Lung (tissue), 11 donors: ENCODE measurements at regions not wholly inside any gene's neighbourhood (a gene's known extent, or its start where the extent isn't known, plus 50 kb on each side); places are given as distances from the start of the nearest gene placed in this dataset.

ENCODE experiments used
- ATAC-seq: fragments of 200-7000 bp; cut with Tn5 transposase; one replicate; pipeline ENCODE4 v1.9.1; 2020; ENCODE audit warnings: moderate number of reproducible peaks; ENCODE audit not compliant: insufficient read depth, low FRiP score
- DNase-seq, 3 donors: peaks; one replicate each; pipeline ENCODE4 v3.0.0-alpha.2; 2013 to 2017
- H3K27ac ChIP-seq, 2 donors: one replicate each; pipeline ENCODE4 v1.5.1; 2013; ENCODE audit warnings: mild to moderate bottlenecking in 2 of 2, moderate library complexity in 2 of 2, control low read depth in 1 of 2, inconsistent platforms in 1 of 2, low read depth in 1 of 2, low read length in 1 of 2
- H3K27me3 ChIP-seq, 3 donors: one replicate each; pipeline ENCODE4 v1.5.1; 2013; ENCODE audit warnings: low read length in 2 of 3; ENCODE audit not compliant: control insufficient read depth in 3 of 3, insufficient read depth in 3 of 3
- H3K36me3 ChIP-seq, 4 donors: one replicate each; pipeline ENCODE4 v1.5.1; 2013; ENCODE audit warnings: low read length in 4 of 4, mild to moderate bottlenecking in 1 of 4, moderate library complexity in 1 of 4; ENCODE audit not compliant: control insufficient read depth in 4 of 4, insufficient read depth in 4 of 4
- H3K4me1 ChIP-seq, 5 donors: one replicate each; pipeline ENCODE4 v1.5.1; 2013; ENCODE audit warnings: low read length in 5 of 5, mild to moderate bottlenecking in 2 of 5, moderate library complexity in 1 of 5; ENCODE audit not compliant: control insufficient read depth in 5 of 5, insufficient read depth in 5 of 5
- H3K4me3 ChIP-seq: one replicate; pipeline ENCODE4 v1.5.1; 2013; ENCODE audit warnings: mild to moderate bottlenecking, control low read depth, moderate library complexity
- H3K9ac ChIP-seq, 2 donors: one replicate each; pipeline ENCODE4 v1.5.1; 2013; ENCODE audit warnings: low read length in 2 of 2, control low read depth in 1 of 2; ENCODE audit not compliant: insufficient read depth in 1 of 2
- H3K9me3 ChIP-seq, 4 donors: one replicate each; pipeline ENCODE4 v1.5.1; 2013; ENCODE audit warnings: low read length in 3 of 4, mild to moderate bottlenecking in 1 of 4, moderate library complexity in 1 of 4; ENCODE audit not compliant: control insufficient read depth in 4 of 4, insufficient read depth in 3 of 4
- CTCF ChIP-seq: IDR thresholded peaks from 2 replicates; pipeline ENCODE4 v1.5.1; 2012; ENCODE audit warnings: mild to moderate bottlenecking; ENCODE audit errors: control extremely low read depth, extremely low read depth
- WGBS, 2 donors: extraction: QIAGEN DNeasy Blood & Tissue Kit; methylation state at CpG; one replicate each; pipeline ENCODE4 v1.1.7; 2013; 5-methylcytosine and 5-hydroxymethylcytosine counted together
- donor health status: control.
- donor health status: control.
- donor health status: Bipolar disorder and iron deficiency.
- donor health status: healthy.
- donor health status: DM: yes; HTN: yes; CAD: no.

- ATAC-seq (no peak), DNase-seq (peak in 2 of 3 donors; percentile 19)
- no peak overlapping the region for H3K4me3 ChIP-seq
- no peaks in the 10 kb centered on the region for H3K36me3 ChIP-seq
- peaks cover 0 to 5% (median 0%) of the 10 kb centered on the region in 5 donors for H3K4me1 ChIP-seq
- TF ChIP-seq CTCF: no peak
- no peak overlapping the region for H3K9ac ChIP-seq
- no peaks in the 10 kb centered on the region for H3K9me3 ChIP-seq
- H3K27me3 ChIP-seq: peaks cover 0 to 4% (median 0%) of the 10 kb centered on the region in 3 donors
- H3K27ac ChIP-seq: no peak overlapping the region
- WGBS, 2 donors: 44 to 51% methylated on average over 3 to 4 of the region's 4 CpGs
These were observed 123.2 kb downstream of the GXYLT1 start for GRCh38 chr12:42021469-42021868.

- Histone ChIP-seq H3K27me3 (peaks cover 0 to 2% (median 0%) of the 10 kb centered on the region in 3 donors), H3K4me1 (peaks cover 0 to 5% (median 0%) of the 10 kb centered on the region in 5 donors), H3K4me3 (no peak overlapping the region), H3K9ac (no peak overlapping the region), H3K9me3 (no peaks in the 10 kb centered on the region), H3K36me3 (no peaks in the 10 kb centered on the region), H3K27ac (no peak overlapping the region)
- ATAC-seq: no peak
- WGBS, 2 donors: 97 to 99% methylated on average over 4 of the region's 4 CpGs
- DNase-seq: no peak
- no peak for TF ChIP-seq CTCF
These were observed 124.4 kb downstream of the GXYLT1 start for GRCh38 chr12:42020226-42020625.

- no peak for TF ChIP-seq CTCF
- WGBS, 2 donors: 83 to 89% methylated on average over 3 of the region's 3 CpGs
- DNase-seq: no peak
These were observed 124.9 kb downstream of the GXYLT1 start for GRCh38 chr12:42019746-42020145.

GRCh38 chr12:42017051-42017450 lies 127.6 kb downstream of the GXYLT1 start:
- no peaks in the 10 kb centered on the region for H3K9me3 ChIP-seq

More at GRCh38 chr12:42019746-42020145, 124.9 kb downstream of the GXYLT1 start:
- H3K36me3 ChIP-seq: no peaks in the 10 kb centered on the region
- H3K27ac ChIP-seq: no peak overlapping the region
- peaks cover 0 to 5% (median 0%) of the 10 kb centered on the region in 5 donors for H3K4me1 ChIP-seq
- peaks cover 0 to 2% (median 0%) of the 10 kb centered on the region in 3 donors for H3K27me3 ChIP-seq
- ATAC-seq: no peak
- no peak overlapping the region for H3K4me3 ChIP-seq
- H3K9ac ChIP-seq: no peak overlapping the region
- no peaks in the 10 kb centered on the region for H3K9me3 ChIP-seq

More at GRCh38 chr12:42017051-42017450, 127.6 kb downstream of the GXYLT1 start:
- H3K27ac ChIP-seq: no peak overlapping the region
- H3K4me1 ChIP-seq: peaks cover 0 to 5% (median 0%) of the 10 kb centered on the region in 5 donors
- ATAC-seq (no peak), DNase-seq (peak in 1 of 3 donors; percentile 15)
- H3K36me3 ChIP-seq: no peaks in the 10 kb centered on the region
- H3K9ac ChIP-seq: no peak overlapping the region
- WGBS, 2 donors: 52 to 72% methylated on average over 6 of the region's 6 CpGs
- H3K4me3 ChIP-seq: no peak overlapping the region
- no peak for TF ChIP-seq CTCF
- H3K27me3 ChIP-seq: peaks cover 0 to 2% (median 0%) of the 10 kb centered on the region in 3 donors
